RWPE1 (cell line): ENCODE measurements at regions not wholly inside any gene's neighbourhood (a gene's known extent, or its start where the extent isn't known, plus 50 kb on each side); places are given as distances from the start of the nearest gene placed in this dataset.
"Not testable (repeated sequence)": the region's sequence is repeated elsewhere in the genome, so short reads cannot be mapped to it uniquely, and the experiment has no call there.

ENCODE experiments used
- CTCF ChIA-PET: fragments of 350-600 bp; sonication (Branson Sonifier 250); formaldehyde crosslinking; extraction: SDS; loops from one replicate; lab custom pipeline; 2021; lab: Yijun Ruan, JAX
- POLR2A ChIA-PET: fragments of 400-600 bp; formaldehyde crosslinking; extraction: SDS; loops from one replicate; lab custom pipeline; 2020; ENCODE audit warnings: antibody characterized with exemption; ENCODE audit not compliant: low non-redundant PET; lab: Yijun Ruan, JAX
- DNase-seq: peaks from one replicate; pipeline ENCODE4 v3.0.0; 2012; ENCODE audit warnings: low spot score
- H3K27ac ChIP-seq: fragments of 450-650 bp; 2 replicates; pipeline ENCODE4 v1.5.1; 2017
- CTCF ChIP-seq: fragments of 450-650 bp; conservative IDR thresholded peaks from 2 replicates; pipeline ENCODE4 v1.5.1; 2017; ENCODE audit warnings: low read depth, mild to moderate bottlenecking

GRCh38 chr5:122608222-122608621, 166.7 kb upstream of the SNX2 start:
- no peak for TF ChIP-seq CTCF
- no peak for DNase-seq
- CTCF ChIA-PET: interaction anchor here (0.6 kb wide), 1 partner anchor 330 kb away, joined by 3 read pairs; no protein-coding TSS in a partner anchor
- H3K27ac ChIP-seq: no peak overlapping the region
- POLR2A ChIA-PET: no interaction called here

- H3K27ac ChIP-seq: no peak overlapping the region
- CTCF ChIA-PET: no interaction called here
- no peak for TF ChIP-seq CTCF
- no peak for DNase-seq
- POLR2A ChIA-PET: no interaction called here
Observed at GRCh38 chr5:122611406-122611805, 163.5 kb upstream of the SNX2 start.

GRCh38 chr5:122612901-122613300, 162.0 kb upstream of the SNX2 start:
- TF ChIP-seq CTCF: no peak
- H3K27ac ChIP-seq: no peak overlapping the region
- POLR2A ChIA-PET: no interaction called here
- no peak for DNase-seq
- CTCF ChIA-PET: no interaction called here

GRCh38 chr5:122615146-122615545, 159.7 kb upstream of the SNX2 start:
- POLR2A ChIA-PET: no interaction called here
- no peak for DNase-seq
- CTCF ChIA-PET: no interaction called here
- no peak overlapping the region for H3K27ac ChIP-seq
- no peak for TF ChIP-seq CTCF

GRCh38 chr5:122615832-122616231, 159.0 kb upstream of the SNX2 start:
- no peak for TF ChIP-seq CTCF
- CTCF ChIA-PET: no interaction called here
- no peak for DNase-seq
- POLR2A ChIA-PET: no interaction called here
- H3K27ac ChIP-seq: no peak overlapping the region

- CTCF ChIA-PET, DNase-seq, POLR2A ChIA-PET, H3K27ac ChIP-seq: not testable (repeated sequence)
Observed at GRCh38 chr5:122618046-122618445, 156.8 kb upstream of the SNX2 start.

- H3K27ac ChIP-seq, DNase-seq, CTCF ChIA-PET, POLR2A ChIA-PET: not testable (repeated sequence)
Observed at GRCh38 chr5:122620768-122621167, 154.1 kb upstream of the SNX2 start.

GRCh38 chr5:122628714-122629113, 146.2 kb upstream of the SNX2 start:
- CTCF ChIA-PET: interaction anchor here (0.6 kb wide), 1 partner anchor 50 kb away, joined by 3 read pairs; no protein-coding TSS in a partner anchor

More at GRCh38 chr5:122628714-122629113, 146.2 kb upstream of the SNX2 start:
- POLR2A ChIA-PET, H3K27ac ChIP-seq, DNase-seq: not testable (repeated sequence)
